SIG-M5 treated with dmso at 0.1 percent for 504 hours (cell line): ENCODE measurements at regions not wholly inside any gene's neighbourhood (a gene's known extent, or its start where the extent isn't known, plus 50 kb on each side); places are given as distances from the start of the nearest gene placed in this dataset.
"Not testable (repeated sequence)": the region's sequence is repeated elsewhere in the genome, so short reads cannot be mapped to it uniquely, and the experiment has no call there.

Experiments
- DNase-seq: peaks from one replicate; lab custom pipeline; 2025; ENCODE audit not compliant: unreplicated experiment; lab: John Stamatoyannopoulos, UW

DNA sequence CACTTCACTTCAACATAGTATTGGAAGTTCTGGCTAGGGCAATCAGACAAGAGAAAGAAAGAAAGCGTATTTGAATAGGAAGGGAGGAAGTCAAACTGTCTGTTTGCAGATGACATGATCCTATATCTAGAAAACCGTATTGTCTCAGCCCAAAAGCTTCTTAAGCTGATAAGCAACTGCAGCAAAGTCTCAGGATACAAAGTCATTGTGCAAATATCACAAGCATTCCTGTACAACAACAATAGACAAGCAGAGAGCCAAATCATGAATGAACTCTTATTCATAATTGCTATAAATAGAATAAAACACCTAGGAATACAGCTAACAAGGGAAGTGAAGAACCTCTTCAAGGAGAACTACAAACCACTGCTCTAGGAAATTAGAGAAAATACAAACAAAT lies 473.9 kb upstream of the SOX9 start:
- DNase-seq, result not testable (repeated sequence)

DNA sequence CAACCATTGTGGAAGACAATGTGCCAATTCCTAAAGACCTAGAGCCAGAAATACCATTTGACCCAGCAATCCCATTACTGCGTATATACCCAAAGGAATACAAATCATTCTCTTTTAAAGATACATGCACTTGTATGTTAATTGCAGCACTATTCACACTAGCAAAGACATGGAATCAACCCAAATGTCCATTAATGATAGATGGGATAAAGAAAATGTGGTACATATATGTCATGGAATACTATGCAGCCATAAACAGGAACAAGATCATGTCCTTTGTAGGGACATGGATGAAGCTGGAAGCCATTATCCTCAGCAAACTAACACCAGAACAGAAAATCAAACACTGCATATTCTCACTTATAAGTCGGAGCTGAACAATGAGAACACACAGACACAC lies 472.5 kb upstream of the SOX9 start:
- DNase-seq, result not testable (repeated sequence)

DNA sequence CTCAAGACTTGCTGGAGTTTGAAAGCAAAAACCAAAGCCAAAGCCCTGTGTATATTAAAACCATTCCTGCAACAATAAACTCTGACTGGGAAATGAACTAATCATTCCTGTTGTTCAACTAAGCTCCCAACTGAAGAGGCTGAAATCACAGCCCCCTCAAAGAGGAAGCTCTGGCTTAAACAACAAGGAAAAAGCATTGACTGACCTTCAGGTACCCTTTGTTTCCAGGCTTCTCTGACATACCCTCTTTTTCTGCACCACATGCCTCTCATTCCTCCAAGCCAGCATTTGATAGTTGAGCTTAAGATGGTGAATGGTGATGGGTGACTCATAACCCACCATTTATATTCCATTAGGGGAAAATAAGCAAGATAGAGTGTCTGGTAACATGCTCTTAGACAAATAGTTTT lies 470.9 kb upstream of the SOX9 start:
- no peak for DNase-seq

DNA sequence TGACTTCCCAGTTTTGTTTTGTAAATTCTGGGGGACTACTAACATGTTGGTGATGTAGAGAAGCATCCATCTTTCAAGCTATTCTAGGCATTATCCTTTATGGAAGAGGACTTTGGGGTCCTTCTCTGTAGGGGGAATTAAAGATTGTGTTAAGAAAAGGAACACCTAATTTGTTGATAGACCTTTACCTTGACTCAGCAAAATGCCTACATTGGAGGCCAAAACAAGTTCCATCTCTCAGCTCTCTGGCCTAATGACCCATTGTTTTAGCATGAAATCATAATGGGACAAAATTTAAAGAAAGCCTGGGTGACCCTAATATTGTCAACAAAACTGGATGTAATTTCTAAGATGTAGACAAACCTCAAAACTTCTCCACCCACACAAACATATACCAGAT lies 465.3 kb upstream of the SOX9 start:
- no peak for DNase-seq

DNA sequence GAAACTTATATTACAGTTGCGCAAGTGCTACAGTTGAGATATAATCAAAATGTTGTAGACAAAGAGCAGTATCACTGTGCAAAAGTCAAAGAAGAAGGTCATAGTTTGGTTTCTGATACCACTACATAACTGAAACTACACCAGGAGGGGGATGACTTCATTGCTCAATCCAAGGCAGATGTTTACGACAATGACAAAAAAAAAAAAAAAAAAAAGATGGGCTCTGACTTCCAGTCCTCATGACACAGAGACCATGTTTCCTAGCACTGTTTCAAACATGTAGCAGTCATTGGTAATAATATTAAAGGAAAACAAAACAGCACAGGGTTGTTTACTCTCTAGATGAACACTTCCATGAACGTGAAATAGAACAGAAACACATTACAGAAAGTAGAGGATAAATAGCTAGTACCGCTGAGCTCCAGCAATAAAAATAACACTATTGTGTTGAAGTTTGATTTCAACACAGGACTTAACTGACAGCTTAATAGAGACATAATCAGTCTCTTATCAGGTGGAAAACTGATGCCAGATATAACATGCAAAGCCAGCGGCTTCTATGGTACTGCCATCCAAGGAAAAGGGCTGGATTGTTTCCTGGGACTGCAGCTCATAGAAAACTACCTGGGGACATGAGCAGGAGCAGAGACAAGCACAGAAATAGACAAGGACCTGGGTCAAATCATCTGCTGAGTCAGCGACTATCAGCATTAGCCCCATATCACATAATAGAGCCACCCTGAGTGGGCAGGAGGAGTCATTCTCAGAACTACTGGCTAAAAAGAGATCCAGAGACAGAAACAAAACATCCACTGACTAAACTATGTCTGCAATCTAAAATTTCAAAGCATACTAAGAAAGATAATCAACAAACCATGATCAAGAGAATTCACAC lies 463.6 kb upstream of the SOX9 start:
- DNase-seq, result no peak

DNA sequence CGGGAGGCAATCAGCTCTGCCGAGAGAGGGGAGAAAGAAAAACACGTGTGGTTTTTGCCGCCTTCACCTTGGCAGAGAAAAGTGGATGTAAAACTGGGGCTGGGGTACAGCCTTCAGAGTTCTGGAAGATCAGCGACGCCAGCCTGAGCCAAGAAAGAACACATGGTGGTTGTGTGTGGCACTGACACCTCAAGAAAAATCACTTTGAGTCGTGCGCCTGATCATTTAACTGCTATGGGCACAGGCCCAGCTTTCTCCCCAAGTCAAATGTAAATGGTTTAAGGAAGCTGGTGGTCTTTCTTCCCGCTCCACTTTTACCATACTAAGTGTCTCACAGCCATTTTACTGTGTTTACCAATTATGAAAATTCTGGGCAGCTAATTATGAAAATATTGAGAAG lies 461.8 kb upstream of the SOX9 start:
- no peak for DNase-seq

DNA sequence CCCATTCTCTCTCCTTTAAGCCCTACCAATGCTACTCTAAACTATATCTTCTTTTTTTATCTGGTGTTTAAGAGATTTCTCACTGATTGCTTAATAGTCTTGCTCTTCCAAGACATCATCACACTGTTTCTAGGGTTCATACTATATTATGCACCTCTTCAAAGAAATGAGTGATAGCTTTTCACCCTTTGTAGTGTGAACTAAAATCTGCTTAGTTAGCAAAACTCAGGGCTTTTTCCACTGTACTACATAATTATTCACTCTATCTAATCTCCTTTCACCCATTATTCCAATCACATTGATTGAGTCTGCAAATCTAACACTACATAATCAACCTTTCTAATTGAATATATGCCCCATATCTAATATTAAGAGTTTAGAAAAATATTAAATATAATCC lies 456.0 kb upstream of the SOX9 start:
- no peak for DNase-seq

DNA sequence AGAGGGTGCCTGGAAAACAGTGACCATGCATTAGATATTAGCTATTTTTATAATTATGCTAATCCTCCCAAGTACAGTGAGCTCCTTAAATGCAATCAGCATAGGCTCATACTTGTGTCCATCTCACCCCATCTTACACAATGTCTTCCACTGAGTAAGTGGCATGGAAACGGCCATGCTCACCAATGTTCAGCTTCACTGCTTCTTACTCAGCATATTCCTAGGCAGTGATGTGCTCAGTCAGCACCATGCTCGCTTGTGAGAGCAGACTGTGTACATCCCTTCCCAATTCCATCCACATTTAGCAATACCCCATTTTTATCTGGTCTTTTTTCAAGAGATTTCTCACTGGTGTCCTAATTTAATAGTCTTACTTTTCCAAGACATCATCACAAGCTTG lies 454.8 kb upstream of the SOX9 start:
- no peak for DNase-seq

DNA sequence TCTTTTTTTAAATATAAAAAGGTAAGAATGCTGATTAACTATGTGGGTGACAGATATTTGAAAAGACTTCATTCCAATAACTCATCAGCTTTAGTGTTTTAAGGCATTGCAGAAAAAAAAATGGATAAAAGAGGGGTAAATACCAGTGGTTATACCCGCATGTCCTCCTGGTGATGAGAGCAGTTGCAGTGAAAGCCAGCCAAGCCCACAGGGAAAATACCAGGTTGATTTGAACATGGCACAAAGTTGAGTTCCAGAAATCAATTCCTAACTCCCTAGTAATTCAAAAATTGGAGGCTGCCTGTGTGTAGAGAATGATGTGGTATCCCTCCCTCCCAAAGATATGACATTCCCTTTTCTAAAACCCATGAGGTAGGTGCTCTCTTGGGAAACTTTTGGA lies 453.2 kb upstream of the SOX9 start:
- DNase-seq, result no peak

DNA sequence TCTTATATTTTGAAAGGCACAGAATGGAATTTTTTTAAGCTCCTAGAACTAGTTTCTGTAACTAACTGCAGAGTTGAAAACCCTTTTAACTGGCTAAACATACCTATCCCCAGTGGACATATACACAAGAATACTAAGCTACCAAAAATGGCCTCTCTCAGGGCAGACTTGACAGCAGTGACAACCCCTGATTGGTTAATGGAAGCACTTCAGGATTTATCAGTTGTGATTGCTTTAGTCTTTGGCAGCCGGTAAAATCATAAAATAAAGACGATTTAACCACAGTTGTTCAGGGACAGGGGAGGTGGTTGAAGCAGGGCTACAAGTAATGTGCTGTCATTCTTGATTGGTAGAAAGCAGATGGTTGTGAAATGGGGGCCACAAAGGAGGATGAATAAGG lies 452.0 kb upstream of the SOX9 start:
- DNase-seq, result no peak

DNA sequence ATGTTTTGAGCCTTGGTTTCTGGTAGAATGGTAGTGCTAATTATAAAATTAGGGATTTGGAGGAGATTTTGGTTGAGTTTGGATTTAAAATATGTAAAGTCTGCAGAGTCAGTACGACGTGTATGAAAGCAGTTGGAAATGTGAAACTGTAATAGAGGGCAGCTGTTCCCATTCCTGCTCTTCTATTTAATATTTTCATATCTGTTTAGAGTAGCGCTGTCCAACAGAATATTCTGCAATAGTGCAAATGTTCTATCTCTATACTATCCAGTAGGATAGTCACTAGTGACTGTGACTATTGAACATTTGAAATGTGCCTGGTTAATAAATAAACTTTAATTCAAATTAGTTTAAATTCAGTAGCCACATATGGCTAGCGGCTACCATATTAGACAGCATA lies 443.4 kb upstream of the SOX9 start:
- no peak for DNase-seq

DNA sequence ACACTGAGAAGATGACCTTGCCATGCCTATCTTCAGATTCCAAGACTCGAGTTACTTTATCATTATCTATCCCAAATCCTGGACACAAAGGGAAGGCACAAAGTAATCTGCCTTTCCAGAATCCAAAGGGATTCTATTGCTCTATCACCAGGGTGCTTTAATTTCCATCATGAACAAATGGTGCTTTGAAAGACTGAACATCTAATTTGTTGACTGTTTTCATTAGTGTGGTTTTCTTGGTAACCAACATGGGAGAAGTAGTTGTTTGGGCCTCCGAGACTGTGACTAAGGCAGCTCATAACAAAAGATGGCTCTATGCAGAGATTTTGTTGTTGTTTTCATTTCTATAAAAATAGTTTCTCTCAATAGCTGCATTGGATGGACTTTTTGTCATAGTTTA lies 441.0 kb upstream of the SOX9 start:
- no peak for DNase-seq

DNA sequence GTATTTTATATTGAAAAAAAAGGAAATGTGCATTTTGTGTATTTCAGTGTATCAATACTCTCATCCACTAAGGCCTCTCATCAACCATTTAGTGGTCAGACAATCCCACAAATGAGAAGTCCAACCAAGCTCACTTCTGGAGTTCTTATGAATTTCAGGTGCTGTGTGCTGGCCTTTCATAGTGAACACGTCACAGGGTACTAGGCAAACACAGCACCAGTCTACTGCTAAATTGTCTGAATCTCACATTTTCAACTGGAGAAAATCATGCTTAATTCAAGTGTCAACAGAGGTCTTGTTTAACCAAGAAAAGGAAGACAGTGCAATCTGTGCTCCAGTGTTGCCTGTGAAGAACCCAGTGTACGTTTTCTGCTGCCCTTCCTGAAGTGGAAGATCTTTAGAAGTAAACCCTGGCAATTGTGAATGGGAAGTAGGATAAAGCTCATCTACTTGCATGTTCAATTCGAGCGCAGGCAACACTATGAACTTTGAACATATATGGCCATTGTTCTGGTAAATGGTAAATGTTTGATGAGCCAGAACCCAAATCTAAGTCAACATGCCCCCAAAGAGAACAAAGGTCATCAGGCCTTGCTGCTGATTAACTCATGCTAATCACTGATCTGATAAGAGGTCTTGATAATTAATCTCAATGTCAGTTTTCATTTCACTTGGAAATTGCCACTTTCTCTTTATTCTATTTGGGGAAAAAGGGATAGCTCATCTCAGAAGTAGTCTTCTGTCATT lies 439.2 kb upstream of the SOX9 start:
- DNase-seq, result no peak

DNA sequence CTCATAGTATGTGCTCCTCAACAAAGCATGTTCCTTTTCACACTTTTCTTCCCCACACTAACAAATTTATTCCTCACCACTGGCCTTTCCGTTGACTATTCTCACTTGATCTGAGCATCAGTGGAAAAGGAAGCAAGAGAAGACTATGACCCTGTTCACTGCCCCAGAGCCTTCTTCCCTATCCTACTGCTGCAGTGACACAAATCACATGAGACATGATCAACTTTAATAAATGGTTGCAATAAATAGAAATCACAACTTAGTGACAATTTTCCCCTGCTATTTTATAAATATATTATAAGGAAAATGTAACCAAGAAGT lies 438.7 kb upstream of the SOX9 start:
- no peak for DNase-seq

DNA sequence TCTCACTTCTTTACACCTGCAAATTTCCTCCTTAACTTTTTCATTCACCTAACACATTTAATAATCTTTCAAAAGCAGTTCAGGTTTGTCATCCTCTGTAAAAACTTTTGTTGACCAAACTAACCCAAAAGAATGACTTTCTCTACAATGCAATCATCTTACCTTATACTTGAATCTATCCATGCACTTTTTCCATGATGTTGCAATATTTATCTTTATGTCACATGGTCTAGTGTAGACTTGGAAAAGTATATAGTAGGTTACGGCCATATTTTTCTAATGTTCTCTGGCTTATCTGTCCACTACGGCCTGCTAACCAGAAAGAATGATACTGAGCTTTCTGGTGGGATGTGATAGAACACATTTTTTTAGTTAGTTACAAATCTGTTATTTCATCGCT lies 431.0 kb upstream of the SOX9 start:
- DNase-seq, result no peak

DNA sequence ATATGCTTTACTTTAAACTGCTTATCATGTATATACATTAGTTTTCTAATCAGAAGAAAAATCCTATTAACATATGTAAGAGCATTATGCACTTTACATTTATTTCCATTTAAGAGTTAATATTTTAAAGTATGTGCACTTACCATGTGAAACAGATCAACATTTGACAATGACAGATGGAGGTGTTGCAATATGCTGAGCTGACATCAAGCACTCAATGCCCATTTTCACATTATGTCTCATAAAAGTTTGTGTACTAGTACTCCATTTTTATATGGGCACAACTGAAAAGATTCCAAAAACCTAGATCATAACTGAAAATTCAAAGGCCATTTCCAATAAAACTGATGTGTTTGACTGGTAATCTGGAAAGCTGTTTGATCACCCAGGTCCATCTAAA lies 420.9 kb upstream of the SOX9 start:
- DNase-seq, result no peak

DNA sequence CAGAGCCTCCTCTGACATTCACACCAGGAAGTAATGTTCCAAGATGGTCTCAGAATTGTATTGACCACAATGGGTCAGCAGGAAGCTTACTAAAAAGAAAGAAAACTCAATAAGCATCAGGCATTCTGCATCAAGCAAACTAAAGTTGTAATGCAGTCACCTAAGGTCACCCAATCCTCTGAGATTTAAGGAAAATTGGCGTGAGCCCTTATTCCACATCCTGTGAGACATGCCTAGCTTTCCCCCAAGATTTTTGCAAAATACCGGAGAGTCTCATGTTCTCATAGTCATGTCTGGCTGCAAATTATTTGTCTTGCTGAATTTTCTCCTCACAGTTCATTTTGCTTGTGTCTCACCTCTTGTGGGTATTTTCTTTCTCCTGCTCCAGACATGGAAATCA lies 417.1 kb upstream of the SOX9 start:
- no peak for DNase-seq

DNA sequence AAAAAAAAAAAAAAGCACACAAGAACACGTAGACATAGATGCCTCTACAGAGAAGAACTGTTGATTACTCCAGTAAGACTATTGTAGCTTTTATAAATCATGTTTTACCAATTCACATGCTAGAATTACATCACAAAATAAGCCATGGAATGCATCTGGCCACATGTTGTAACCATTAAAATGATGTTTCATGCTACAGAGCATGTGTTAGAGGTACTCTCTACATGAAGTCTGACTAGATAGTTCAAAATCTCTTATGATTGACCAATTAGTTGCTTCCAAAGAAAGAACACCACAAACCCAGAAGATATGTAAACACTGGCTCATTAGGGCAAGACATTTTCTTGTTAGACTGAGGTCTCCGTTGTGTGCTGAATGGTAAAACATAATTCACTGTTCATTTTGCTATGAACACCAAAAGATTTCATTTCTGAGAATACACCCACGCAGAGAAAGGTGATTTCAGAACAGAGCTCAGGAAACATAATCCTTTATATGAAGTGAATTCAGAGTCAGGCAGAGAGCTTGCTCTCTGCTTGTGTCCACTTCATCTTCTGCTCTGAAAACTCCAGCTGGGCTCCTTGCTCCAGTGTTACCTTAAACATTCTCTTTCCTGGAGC lies 411.4 kb upstream of the SOX9 start:
- no peak for DNase-seq

DNA sequence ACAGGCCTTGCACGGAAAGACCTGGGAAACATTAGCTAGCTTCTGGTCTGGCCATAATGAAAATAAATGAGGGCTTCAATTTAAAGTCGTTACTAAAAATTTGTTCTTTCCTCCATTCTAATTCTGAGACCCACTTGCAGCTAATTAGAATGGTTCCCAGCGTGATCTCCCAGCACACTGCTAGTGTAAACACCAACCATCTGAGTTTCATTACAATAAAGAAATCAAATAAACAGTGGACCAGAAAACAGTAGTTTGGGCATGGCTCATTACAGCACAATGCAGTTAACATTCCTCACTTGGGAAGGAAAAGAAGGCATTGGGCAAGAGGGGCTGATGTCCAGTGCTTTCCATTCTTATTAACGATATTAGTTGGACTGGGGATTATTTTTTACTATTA lies 410.9 kb upstream of the SOX9 start:
- no peak for DNase-seq

DNA sequence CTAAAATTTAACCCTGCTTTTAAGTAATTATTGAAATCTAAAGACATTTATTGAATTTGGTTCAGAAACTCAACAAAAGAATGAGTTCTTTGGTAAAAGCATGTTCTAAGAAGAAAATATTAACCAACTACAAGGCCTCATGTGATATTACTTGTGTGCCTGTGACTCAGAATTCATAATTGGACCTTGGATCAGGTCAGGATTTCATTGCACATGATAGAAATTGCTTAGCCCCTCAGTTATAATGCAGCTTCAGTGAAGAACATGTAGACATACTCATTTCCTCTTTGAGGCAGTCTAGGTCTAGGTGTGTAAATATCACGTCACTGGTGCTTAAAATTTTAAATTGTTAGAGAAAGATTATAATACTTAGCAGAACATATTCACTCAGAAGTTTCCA lies 410.0 kb upstream of the SOX9 start:
- no peak for DNase-seq

DNA sequence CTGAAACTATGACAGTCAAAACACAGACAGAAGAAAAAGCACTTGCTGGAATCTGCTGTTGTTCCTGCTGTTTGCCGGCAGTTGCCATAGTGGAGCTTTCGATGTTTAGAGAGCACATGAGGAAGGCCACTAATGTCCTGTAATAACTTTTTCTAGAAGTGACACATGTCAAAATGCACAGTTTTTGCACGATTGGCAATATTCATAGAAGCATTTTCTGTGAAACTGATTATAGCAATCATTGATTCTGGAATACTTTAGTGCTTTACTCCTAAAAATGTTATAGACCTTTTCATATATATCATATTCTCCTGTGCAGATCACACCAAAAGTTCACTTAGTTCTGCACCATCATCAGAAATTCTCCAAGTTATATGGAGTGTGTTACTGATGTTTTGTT lies 407.0 kb upstream of the SOX9 start:
- no peak for DNase-seq

DNA sequence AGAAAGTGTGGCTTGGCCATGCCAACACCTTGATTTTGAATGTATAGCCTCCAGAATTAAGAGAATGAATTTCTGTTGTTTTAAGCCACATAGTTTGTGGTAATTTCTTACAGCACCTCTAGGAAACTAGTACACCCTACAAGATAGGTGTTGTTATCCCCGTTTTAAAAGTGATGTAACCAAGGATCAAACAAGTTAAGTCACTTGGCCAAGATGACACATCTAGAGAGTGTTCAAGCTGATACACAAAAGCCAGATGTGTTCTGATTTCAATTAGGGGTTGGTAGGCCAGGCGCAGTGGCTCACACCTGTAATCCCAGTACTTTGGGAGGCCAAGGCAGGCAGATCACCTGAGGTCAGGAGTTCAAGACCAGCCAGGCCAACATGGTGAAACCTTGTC lies 396.5 kb upstream of the SOX9 start:
- no peak for DNase-seq
